ENCODE measurements at regions not wholly inside any gene's neighbourhood (a gene's known extent, or its start where the extent isn't known, plus 50 kb on each side); places are given as distances from the start of the nearest gene placed in this dataset.

GRCh38 chr15:96135166-96136093, 195.1 kb upstream of the NR2F2 start:
- TF ChIP-seq CTCF (conservative IDR thresholded peaks at IDR 0.05; ENCODE audit: low read length) (no peak), EZH2phosphoT487 (IDR thresholded peaks at IDR 0.05; ENCODE audit: borderline replicate concordance) (no peak)
